Ovary (tissue), 7 donors: ENCODE measurements at regions not wholly inside any gene's neighbourhood (a gene's known extent, or its start where the extent isn't known, plus 50 kb on each side); places are given as distances from the start of the nearest gene placed in this dataset.

ENCODE experiments used
- DNase-seq, 5 donors: peaks; one replicate each; pipeline ENCODE4 v3.0.0-alpha.2; 2019 to 2020
- H3K27ac ChIP-seq, 2 donors: fragments of 200-600 bp; one replicate each; pipeline versions ENCODE4 v1.5.1 to v1.8.0; 2019 to 2022
- H3K27me3 ChIP-seq: fragments of 200-600 bp; one replicate; pipeline ENCODE4 v1.8.0; 2022
- H3K36me3 ChIP-seq: fragments of 200-600 bp; sonication (generic); one replicate; pipeline ENCODE4 v1.5.1; 2019
- H3K4me1 ChIP-seq: one replicate; pipeline ENCODE4 v1.8.1; 2013; ENCODE audit warnings: mild to moderate bottlenecking, moderate library complexity; ENCODE audit not compliant: insufficient read depth
- H3K4me3 ChIP-seq: fragments of 200-600 bp; sonication (generic); one replicate; pipeline ENCODE4 v1.5.1; 2017
- H3K9me3 ChIP-seq, 2 donors: fragments of 200-600 bp in 1 of 2; sonication (generic) in 1 of 2; one replicate each; pipeline versions ENCODE4 v1.5.1 to v1.8.1; 2013 to 2019; ENCODE audit warnings: mild to moderate bottlenecking in 1 of 2, moderate library complexity in 1 of 2
- CTCF ChIP-seq, 3 donors: fragments of 450-650 bp in 2 of 3; fragments of 200-600 bp in 1 of 3; IDR thresholded peaks; one replicate each; pipeline versions ENCODE4 v1.5.1 to v1.8.0; 2016 to 2022; ENCODE audit warnings: antibody characterized with exemption in 3 of 3, mild to moderate bottlenecking in 1 of 3
- EP300 ChIP-seq: sonication (generic); formaldehyde crosslinking; IDR thresholded peaks from one replicate; pipeline ENCODE4 v1.6.1; 2017; ENCODE audit warnings: antibody characterized with exemption
- POLR2A ChIP-seq: fragments of 450-650 bp; IDR thresholded peaks from one replicate; pipeline ENCODE4 v1.6.1; 2017; ENCODE audit warnings: antibody characterized with exemption, mild to moderate bottlenecking, moderate library complexity
- WGBS, 3 donors: extraction: QIAGEN DNeasy Blood & Tissue Kit in 1 of 3; methylation state at CpG; one replicate each; pipeline versions ENCODE4 v1.1.5 to v1.1.7; 2013 to 2017; 5-methylcytosine and 5-hydroxymethylcytosine counted together
- intact Hi-C, 4 donors: fragments of 100-400 bp; cut with DNase I; formaldehyde crosslinking; loops; one replicate each; pipeline versions ENCODE4 v1.11.0 to v1.15.1; 2022 to 2023
- donor health status: DM: no; HTN: no; CAD: no; lungs with moderate emphysema.
- donor health status: DM: no; HTN: no; CAD: no.
- donor health status: Bipolar disorder and iron deficiency.
- donor health status: DM: no; HTN: no; CAD: no.
- donor health status: DM: yes; HTN: yes; CAD: no.

GRCh38 chr3:105166893-105167292 is 199.8 kb upstream of the ALCAM start:
- no peaks in the 10 kb centered on the region for H3K4me1 ChIP-seq
- no peak overlapping the region for H3K27ac ChIP-seq
- no peak for DNase-seq
- H3K36me3 ChIP-seq: no peaks in the 10 kb centered on the region
- no peak for TF ChIP-seq EP300
- TF ChIP-seq POLR2A: no peak
- no peak for TF ChIP-seq CTCF (IDR thresholded peaks at IDR 0.05)
- WGBS, 3 donors: 7 to 16% (median 9%) methylated on average over 1 of the region's 1 CpG
- intact Hi-C loops: no loop called here
- H3K9me3 ChIP-seq: no peaks in the 10 kb centered on the region
- no peaks in the 10 kb centered on the region for H3K27me3 ChIP-seq
- H3K4me3 ChIP-seq: no peak overlapping the region

GRCh38 chr3:105170423-105170822 is 196.3 kb upstream of the ALCAM start:
- H3K4me1 ChIP-seq: no peaks in the 10 kb centered on the region
- TF ChIP-seq EP300: no peak
- TF ChIP-seq CTCF (IDR thresholded peaks at IDR 0.05): no peak
- TF ChIP-seq POLR2A: no peak
- no peak for DNase-seq
- intact Hi-C loops: no loop called here
- H3K9me3 ChIP-seq: no peaks in the 10 kb centered on the region
- no peaks in the 10 kb centered on the region for H3K27me3 ChIP-seq
- H3K4me3 ChIP-seq: no peak overlapping the region
- no peaks in the 10 kb centered on the region for H3K36me3 ChIP-seq
- H3K27ac ChIP-seq: no peak overlapping the region

GRCh38 chr3:105174017-105174615 is 192.6 kb upstream of the ALCAM start:
- no peaks in the 10 kb centered on the region for H3K27me3 ChIP-seq
- TF ChIP-seq EP300 (no peak), CTCF (IDR thresholded peaks at IDR 0.05) (no peak), POLR2A (no peak)
- intact Hi-C loops: no loop called here
- no peak for DNase-seq
- H3K27ac ChIP-seq: no peak overlapping the region
- no peak overlapping the region for H3K4me3 ChIP-seq
- WGBS, 3 donors: 69 to 77% (median 73%) methylated on average over 4 of the region's 4 CpGs
- no peaks in the 10 kb centered on the region for H3K9me3 ChIP-seq
- H3K4me1 ChIP-seq: no peaks in the 10 kb centered on the region
- H3K36me3 ChIP-seq: no peaks in the 10 kb centered on the region

- H3K9me3 ChIP-seq: no peaks in the 10 kb centered on the region
- H3K27me3 ChIP-seq: no peaks in the 10 kb centered on the region
- H3K4me1 ChIP-seq: no peaks in the 10 kb centered on the region
- WGBS, 3 donors: 58 to 65% (median 62%) methylated on average over 2 of the region's 2 CpGs
- H3K4me3 ChIP-seq: no peak overlapping the region
- DNase-seq: no peak
- H3K27ac ChIP-seq: no peak overlapping the region
- no peak for TF ChIP-seq CTCF (IDR thresholded peaks at IDR 0.05)
- no peak for TF ChIP-seq EP300
- no peak for TF ChIP-seq POLR2A
- no peaks in the 10 kb centered on the region for H3K36me3 ChIP-seq
- intact Hi-C loops: no loop called here
Observed at GRCh38 chr3:105177576-105177975, 189.1 kb upstream of the ALCAM start.
